Activated CD8-positive, alpha-beta T cell treated with anti-CD3 and anti-CD28 coated beads for 36 hours (primary cell): ENCODE measurements at regions not wholly inside any gene's neighbourhood (a gene's known extent, or its start where the extent isn't known, plus 50 kb on each side); places are given as distances from the start of the nearest gene placed in this dataset.

Experiments
- ATAC-seq: fragments of 200-7000 bp; cut with Tn5 transposase; one replicate; pipeline ENCODE4 v1.10.0; 2021; ENCODE audit warnings: mild to moderate bottlenecking, moderate library complexity
- CTCF ChIA-PET: fragments of 350-600 bp; sonication (Branson Sonifier 250); formaldehyde crosslinking; loops from one replicate; lab custom pipeline; 2021; ENCODE audit warnings: antibody characterized with exemption; lab: Charles Lee
- POLR2A ChIA-PET: fragments of 350-600 bp; sonication (Branson Sonifier 250); formaldehyde crosslinking; loops from one replicate; lab custom pipeline; 2021; ENCODE audit warnings: antibody characterized with exemption; lab: Charles Lee
- DNase-seq: peaks from one replicate; pipeline ENCODE4 v3.0.0-alpha.2; 2020
- H3K27ac Mint-ChIP-seq: one replicate; pipeline ENCODE4 v1.8.0; 2021; ENCODE audit warnings: mild to moderate bottlenecking, mixed read lengths
- H3K27me3 Mint-ChIP-seq: one replicate; pipeline ENCODE4 v1.8.0; 2021; ENCODE audit warnings: mixed read lengths
- H3K36me3 Mint-ChIP-seq: one replicate; pipeline ENCODE4 v1.8.0; 2021; ENCODE audit warnings: low read depth, mixed read lengths
- H3K4me1 Mint-ChIP-seq: one replicate; pipeline ENCODE4 v1.8.0; 2021; ENCODE audit warnings: low read depth, mixed read lengths
- H3K4me3 Mint-ChIP-seq: one replicate; pipeline ENCODE4 v1.8.0; 2021; ENCODE audit warnings: mild to moderate bottlenecking, moderate library complexity, mixed read lengths
- H3K9me3 Mint-ChIP-seq: one replicate; pipeline ENCODE4 v1.8.0; 2021; ENCODE audit warnings: mixed read lengths
- intact Hi-C: fragments of 100-400 bp; cut with micrococcal nuclease; formaldehyde crosslinking; loops from one replicate; pipeline ENCODE4 v1.10.0; 2022
- TF ChIP-seq, protein P1 (sequence below): fragments of 200-600 bp; IDR thresholded peaks from one replicate; pipeline ENCODE4 v1.8.0; 2022; ENCODE audit warnings: antibody characterized with exemption, mild to moderate bottlenecking

GRCh38 chr21:15233611-15234010, 168.8 kb upstream of the NRIP1 start:
- ChIA-PET CTCF (no interaction called here), POLR2A (no interaction called here)
- no peaks in the 10 kb centered on the region for H3K9me3 Mint-ChIP-seq
- no peak overlapping the region for H3K4me3 Mint-ChIP-seq
- H3K27me3 Mint-ChIP-seq = no peaks in the 10 kb centered on the region
- H3K36me3 Mint-ChIP-seq = no peaks in the 10 kb centered on the region
- no peaks in the 10 kb centered on the region for H3K4me1 Mint-ChIP-seq
- no peak for ATAC-seq
- intact Hi-C loops = no loop called here
- no peak overlapping the region for H3K27ac Mint-ChIP-seq
- TF ChIP-seq, protein P1, sequence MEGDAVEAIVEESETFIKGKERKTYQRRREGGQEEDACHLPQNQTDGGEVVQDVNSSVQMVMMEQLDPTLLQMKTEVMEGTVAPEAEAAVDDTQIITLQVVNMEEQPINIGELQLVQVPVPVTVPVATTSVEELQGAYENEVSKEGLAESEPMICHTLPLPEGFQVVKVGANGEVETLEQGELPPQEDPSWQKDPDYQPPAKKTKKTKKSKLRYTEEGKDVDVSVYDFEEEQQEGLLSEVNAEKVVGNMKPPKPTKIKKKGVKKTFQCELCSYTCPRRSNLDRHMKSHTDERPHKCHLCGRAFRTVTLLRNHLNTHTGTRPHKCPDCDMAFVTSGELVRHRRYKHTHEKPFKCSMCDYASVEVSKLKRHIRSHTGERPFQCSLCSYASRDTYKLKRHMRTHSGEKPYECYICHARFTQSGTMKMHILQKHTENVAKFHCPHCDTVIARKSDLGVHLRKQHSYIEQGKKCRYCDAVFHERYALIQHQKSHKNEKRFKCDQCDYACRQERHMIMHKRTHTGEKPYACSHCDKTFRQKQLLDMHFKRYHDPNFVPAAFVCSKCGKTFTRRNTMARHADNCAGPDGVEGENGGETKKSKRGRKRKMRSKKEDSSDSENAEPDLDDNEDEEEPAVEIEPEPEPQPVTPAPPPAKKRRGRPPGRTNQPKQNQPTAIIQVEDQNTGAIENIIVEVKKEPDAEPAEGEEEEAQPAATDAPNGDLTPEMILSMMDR = no peak
- DNase-seq = no peak

GRCh38 chr21:15236111-15236510, 171.3 kb upstream of the NRIP1 start:
- intact Hi-C loops = no loop called here
- no peak overlapping the region for H3K27ac Mint-ChIP-seq
- ChIA-PET CTCF (no interaction called here), POLR2A (no interaction called here)
- no peak overlapping the region for H3K4me3 Mint-ChIP-seq
- no peaks in the 10 kb centered on the region for H3K36me3 Mint-ChIP-seq
- no peaks in the 10 kb centered on the region for H3K9me3 Mint-ChIP-seq
- ATAC-seq = no peak
- no peaks in the 10 kb centered on the region for H3K4me1 Mint-ChIP-seq
- no peaks in the 10 kb centered on the region for H3K27me3 Mint-ChIP-seq
- TF ChIP-seq, protein P1 = no peak
- no peak for DNase-seq

GRCh38 chr21:15240848-15241247, 176.0 kb upstream of the NRIP1 start:
- TF ChIP-seq, protein P1 = no peak
- CTCF ChIA-PET = interaction anchor here (1.1 kb wide), 1 partner anchor 10 kb away, joined by 3 read pairs; no protein-coding TSS in a partner anchor
- H3K36me3 Mint-ChIP-seq = no peaks in the 10 kb centered on the region
- intact Hi-C loops = no loop called here
- DNase-seq = no peak
- POLR2A ChIA-PET = no interaction called here
- no peak overlapping the region for H3K27ac Mint-ChIP-seq
- ATAC-seq = no peak
- no peaks in the 10 kb centered on the region for H3K27me3 Mint-ChIP-seq
- no peak overlapping the region for H3K4me3 Mint-ChIP-seq
- H3K4me1 Mint-ChIP-seq = no peaks in the 10 kb centered on the region
- H3K9me3 Mint-ChIP-seq = no peaks in the 10 kb centered on the region

GRCh38 chr21:15241997-15242736, 177.4 kb upstream of the NRIP1 start:
- Mint-ChIP-seq H3K27ac (no peak overlapping the region), H3K4me3 (no peak overlapping the region), H3K36me3 (no peaks in the 10 kb centered on the region), H3K4me1 (no peaks in the 10 kb centered on the region), H3K27me3 (no peaks in the 10 kb centered on the region), H3K9me3 (no peaks in the 10 kb centered on the region)
- TF ChIP-seq, protein P1 = no peak
- DNase-seq (no peak), ATAC-seq (no peak)
- POLR2A ChIA-PET = no interaction called here
- CTCF ChIA-PET = no interaction called here
- intact Hi-C loops = no loop called here

DNA sequence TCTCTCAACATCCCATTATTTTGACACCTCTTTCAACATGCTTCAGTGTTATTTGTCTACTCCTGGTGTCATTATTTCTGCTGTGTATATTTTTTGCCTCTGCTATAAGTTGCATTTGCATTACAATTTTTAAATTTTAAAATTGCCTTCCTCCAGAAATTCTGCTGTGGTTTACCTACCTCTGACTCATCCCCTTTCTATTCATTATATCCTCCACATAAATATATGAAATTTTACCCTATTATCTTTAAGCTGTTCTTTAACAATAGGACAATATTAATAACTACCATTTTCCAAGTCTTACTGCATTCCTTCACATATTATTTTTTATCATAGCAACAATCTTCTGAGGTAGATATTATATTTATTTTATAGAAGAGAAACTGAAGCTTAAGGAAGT, 178.1 kb upstream of the NRIP1 start:
- POLR2A ChIA-PET = no interaction called here
- Mint-ChIP-seq H3K27ac (no peak overlapping the region), H3K9me3 (no peaks in the 10 kb centered on the region), H3K36me3 (no peaks in the 10 kb centered on the region), H3K27me3 (no peaks in the 10 kb centered on the region), H3K4me3 (no peak overlapping the region), H3K4me1 (no peaks in the 10 kb centered on the region)
- DNase-seq (no peak), ATAC-seq (no peak)
- TF ChIP-seq, protein P1 = no peak
- intact Hi-C loops = no loop called here
- CTCF ChIA-PET = interaction anchor here (1.3 kb wide), 1 partner anchor 240 kb away, joined by 4 read pairs; no protein-coding TSS in a partner anchor
